MM.1S (cell line): ENCODE measurements at regions not wholly inside any gene's neighbourhood (a gene's known extent, or its start where the extent isn't known, plus 50 kb on each side); places are given as distances from the start of the nearest gene placed in this dataset.

ENCODE experiments used
- DNase-seq: peaks from one replicate; pipeline ENCODE4 v3.0.0-alpha.2; 2015
- H2AFZ ChIP-seq: fragments of 300-600 bp; sonication (generic); 2 replicates; pipeline ENCODE4 v1.6.0; 2016; ENCODE audit warnings: antibody characterized with exemption, low read length
- H3F3A ChIP-seq: fragments of 300-600 bp; sonication (generic); 2 replicates; pipeline ENCODE4 v1.6.1; 2016; ENCODE audit warnings: mild to moderate bottlenecking, antibody characterized with exemption, low read length, moderate library complexity, mixed read lengths; ENCODE audit not compliant: insufficient read depth
- H3K27ac ChIP-seq: fragments of 300-600 bp; sonication (generic); 2 replicates; pipeline ENCODE4 v1.5.1; 2016; ENCODE audit warnings: mild to moderate bottlenecking, low read length
- H3K27me3 ChIP-seq: fragments of 300-600 bp; sonication (generic); replicated peaks from 2 replicates; pipeline ENCODE4 v1.6.0; 2016; ENCODE audit warnings: low read length; ENCODE audit not compliant: insufficient read depth
- H3K36me3 ChIP-seq: fragments of 300-600 bp; sonication (generic); replicated peaks from 2 replicates; pipeline ENCODE4 v1.6.1; 2016; ENCODE audit warnings: mild to moderate bottlenecking, low read length, mixed read lengths; ENCODE audit not compliant: insufficient read depth
- H3K4me1 ChIP-seq: fragments of 300-600 bp; sonication (generic); 2 replicates; pipeline ENCODE4 v1.6.1; 2016; ENCODE audit warnings: low read length, mixed read lengths
- H3K4me2 ChIP-seq: fragments of 300-600 bp; sonication (generic); 2 replicates; pipeline ENCODE4 v1.6.0; 2016; ENCODE audit warnings: low read depth, low read length
- H3K4me3 ChIP-seq: fragments of 300-600 bp; sonication (generic); 2 replicates; pipeline ENCODE4 v1.5.1; 2016; ENCODE audit warnings: low read length, mixed read lengths
- H3K79me2 ChIP-seq: fragments of 300-600 bp; sonication (generic); 2 replicates; pipeline ENCODE4 v1.6.1; 2016; ENCODE audit warnings: mixed run types, low read length, mixed read lengths
- H3K9ac ChIP-seq: fragments of 300-600 bp; sonication (generic); 2 replicates; pipeline ENCODE4 v1.6.1; 2016; ENCODE audit warnings: low read length, mixed read lengths
- H3K9me2 ChIP-seq: fragments of 300-600 bp; sonication (generic); replicated peaks from 2 replicates; pipeline ENCODE4 v1.6.1; 2016; ENCODE audit warnings: mild to moderate bottlenecking, low read length, mixed read lengths; ENCODE audit not compliant: insufficient read depth
- H3K9me3 ChIP-seq: fragments of 300-600 bp; sonication (generic); replicated peaks from 2 replicates; pipeline ENCODE4 v1.6.1; 2016; ENCODE audit warnings: mild to moderate bottlenecking, low read length, mixed read lengths; ENCODE audit not compliant: insufficient read depth
- H4K20me1 ChIP-seq: fragments of 300-600 bp; sonication (generic); 2 replicates; pipeline ENCODE4 v1.6.1; 2016; ENCODE audit warnings: mild to moderate bottlenecking, low read length, moderate library complexity, mixed read lengths; ENCODE audit not compliant: insufficient read depth
- EZH2 ChIP-seq: fragments of 300-600 bp; sonication (generic); optimal IDR thresholded peaks from 2 replicates; pipeline ENCODE3; 2017; ENCODE audit warnings: low read depth, mild to moderate bottlenecking, antibody characterized with exemption, low read length, mixed read lengths
- EZH2phosphoT487 ChIP-seq: fragments of 300-600 bp; sonication (generic); IDR thresholded peaks from 2 replicates; pipeline ENCODE4 v1.6.1; 2018; ENCODE audit warnings: antibody characterized with exemption, low read length
- TF ChIP-seq, protein P1 (sequence below): fragments of 300-600 bp; sonication (generic); IDR thresholded peaks from 2 replicates; pipeline ENCODE4 v1.5.1; 2016; ENCODE audit warnings: antibody characterized with exemption, low read length, mixed read lengths

DNA sequence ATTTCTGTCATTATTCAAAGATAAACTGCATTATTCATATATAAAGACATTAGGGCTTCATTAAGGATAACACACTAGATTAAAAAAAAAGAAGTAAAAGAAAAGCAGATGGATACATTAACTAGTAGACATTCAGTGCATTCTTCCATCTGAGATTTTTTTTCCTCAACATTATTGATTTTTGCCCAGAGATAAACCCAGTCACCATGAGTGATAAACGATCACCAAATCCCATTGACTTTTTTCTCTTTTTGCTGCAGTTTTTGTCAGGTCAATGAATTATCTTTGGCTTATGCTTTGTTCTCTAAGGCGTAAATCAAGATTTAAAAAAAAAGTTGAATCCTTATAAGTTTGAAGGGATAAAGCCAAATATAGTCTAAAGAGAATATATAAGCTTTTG is 925.0 kb downstream of the GBE1 start:
- H3F3A ChIP-seq: no peaks in the 10 kb centered on the region
- no peak overlapping the region for H3K4me3 ChIP-seq
- H3K36me3 ChIP-seq: no peaks in the 10 kb centered on the region
- H3K4me1 ChIP-seq: no peaks in the 10 kb centered on the region
- no peaks in the 10 kb centered on the region for H3K79me2 ChIP-seq
- no peaks in the 10 kb centered on the region for H3K27me3 ChIP-seq
- H3K9ac ChIP-seq: no peak overlapping the region
- no peak overlapping the region for H3K27ac ChIP-seq
- no peaks in the 10 kb centered on the region for H3K9me2 ChIP-seq
- TF ChIP-seq EZH2 (no peak), EZH2phosphoT487 (no peak)
- TF ChIP-seq, protein P1, sequence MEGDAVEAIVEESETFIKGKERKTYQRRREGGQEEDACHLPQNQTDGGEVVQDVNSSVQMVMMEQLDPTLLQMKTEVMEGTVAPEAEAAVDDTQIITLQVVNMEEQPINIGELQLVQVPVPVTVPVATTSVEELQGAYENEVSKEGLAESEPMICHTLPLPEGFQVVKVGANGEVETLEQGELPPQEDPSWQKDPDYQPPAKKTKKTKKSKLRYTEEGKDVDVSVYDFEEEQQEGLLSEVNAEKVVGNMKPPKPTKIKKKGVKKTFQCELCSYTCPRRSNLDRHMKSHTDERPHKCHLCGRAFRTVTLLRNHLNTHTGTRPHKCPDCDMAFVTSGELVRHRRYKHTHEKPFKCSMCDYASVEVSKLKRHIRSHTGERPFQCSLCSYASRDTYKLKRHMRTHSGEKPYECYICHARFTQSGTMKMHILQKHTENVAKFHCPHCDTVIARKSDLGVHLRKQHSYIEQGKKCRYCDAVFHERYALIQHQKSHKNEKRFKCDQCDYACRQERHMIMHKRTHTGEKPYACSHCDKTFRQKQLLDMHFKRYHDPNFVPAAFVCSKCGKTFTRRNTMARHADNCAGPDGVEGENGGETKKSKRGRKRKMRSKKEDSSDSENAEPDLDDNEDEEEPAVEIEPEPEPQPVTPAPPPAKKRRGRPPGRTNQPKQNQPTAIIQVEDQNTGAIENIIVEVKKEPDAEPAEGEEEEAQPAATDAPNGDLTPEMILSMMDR: no peak
- H2AFZ ChIP-seq: no peak overlapping the region
- no peaks in the 10 kb centered on the region for H3K9me3 ChIP-seq
- no peak overlapping the region for H3K4me2 ChIP-seq
- DNase-seq: no peak
- no peaks in the 10 kb centered on the region for H4K20me1 ChIP-seq

DNA sequence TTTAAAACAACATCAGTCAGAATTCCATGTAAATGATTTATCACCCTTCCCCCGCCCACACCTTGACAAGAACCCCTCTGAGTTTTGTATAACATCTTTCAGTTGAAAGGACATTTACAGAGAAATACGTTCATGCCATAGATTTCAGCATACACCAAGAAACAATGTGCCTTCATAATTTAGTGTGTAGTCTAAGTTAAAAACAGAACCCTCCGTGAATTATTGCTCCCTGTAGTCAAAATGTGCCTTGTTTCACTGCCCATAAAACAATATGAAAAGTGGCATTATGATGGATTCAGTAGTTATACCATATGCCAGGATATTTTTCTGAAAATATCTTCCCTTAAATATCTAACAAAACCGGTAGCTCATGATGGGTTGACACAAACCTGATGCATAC is 953.9 kb downstream of the GBE1 start:
- Histone ChIP-seq H2AFZ (no peak overlapping the region), H3K27ac (no peak overlapping the region), H3K4me3 (no peak overlapping the region), H3K4me1 (no peaks in the 10 kb centered on the region), H3K9me2 (no peaks in the 10 kb centered on the region), H3F3A (no peaks in the 10 kb centered on the region), H3K4me2 (no peak overlapping the region), H3K27me3 (no peaks in the 10 kb centered on the region), H4K20me1 (no peaks in the 10 kb centered on the region), H3K36me3 (no peaks in the 10 kb centered on the region), H3K79me2 (no peaks in the 10 kb centered on the region), H3K9ac (no peak overlapping the region), H3K9me3 (no peaks in the 10 kb centered on the region)
- DNase-seq: no peak
- TF ChIP-seq, protein P1: no peak
- no peak for TF ChIP-seq EZH2phosphoT487
- no peak for TF ChIP-seq EZH2

DNA sequence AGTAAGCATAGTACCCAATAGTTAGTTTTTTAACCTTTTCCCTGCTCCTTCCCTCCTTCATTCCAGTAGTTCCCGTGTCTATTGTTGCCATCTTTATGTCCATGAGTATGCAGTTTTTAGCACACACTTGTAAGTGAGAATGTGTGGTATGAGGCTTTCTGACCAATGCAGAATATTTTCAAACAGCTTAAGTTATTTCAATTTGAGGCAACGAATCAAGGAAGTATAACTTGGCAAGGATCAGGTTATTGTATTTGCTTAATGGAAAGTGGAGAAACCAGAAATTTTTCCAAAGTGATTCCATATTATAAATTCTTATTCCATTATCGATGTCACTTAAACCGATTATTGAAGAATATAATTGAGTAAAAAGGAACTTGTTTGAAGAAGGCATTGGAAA is 954.8 kb downstream of the GBE1 start:
- no peaks in the 10 kb centered on the region for H3K4me1 ChIP-seq
- H3K36me3 ChIP-seq: no peaks in the 10 kb centered on the region
- no peak overlapping the region for H2AFZ ChIP-seq
- H3K27ac ChIP-seq: no peak overlapping the region
- DNase-seq: no peak
- H4K20me1 ChIP-seq: no peaks in the 10 kb centered on the region
- no peaks in the 10 kb centered on the region for H3K27me3 ChIP-seq
- TF ChIP-seq, protein P1: no peak
- TF ChIP-seq EZH2phosphoT487 (no peak), EZH2 (no peak)
- H3F3A ChIP-seq: no peaks in the 10 kb centered on the region
- no peak overlapping the region for H3K4me2 ChIP-seq
- H3K4me3 ChIP-seq: no peak overlapping the region
- H3K9me2 ChIP-seq: no peaks in the 10 kb centered on the region
- no peaks in the 10 kb centered on the region for H3K9me3 ChIP-seq
- H3K9ac ChIP-seq: no peak overlapping the region
- H3K79me2 ChIP-seq: no peaks in the 10 kb centered on the region

DNA sequence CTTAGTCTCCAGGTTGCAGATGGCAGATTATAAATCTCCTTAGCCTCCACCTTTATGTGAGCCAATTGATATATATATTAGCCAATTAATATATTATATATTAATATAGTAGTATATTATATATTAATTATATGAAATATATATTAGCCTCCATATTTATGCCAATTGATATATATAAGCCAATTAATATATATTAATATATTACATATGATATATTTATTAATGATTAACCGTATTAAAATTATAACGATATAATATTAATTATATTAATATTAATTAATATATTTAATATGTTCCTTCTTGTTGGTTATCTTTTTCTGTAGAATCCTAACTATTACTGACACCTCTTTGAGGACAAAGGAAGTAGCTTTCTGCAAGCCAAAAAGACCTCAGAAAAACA is 972.5 kb downstream of the GBE1 start:
- no peaks in the 10 kb centered on the region for H3K79me2 ChIP-seq
- H3F3A ChIP-seq: no peaks in the 10 kb centered on the region
- no peaks in the 10 kb centered on the region for H3K9me2 ChIP-seq
- no peak overlapping the region for H3K9ac ChIP-seq
- no peak for DNase-seq
- H4K20me1 ChIP-seq: no peaks in the 10 kb centered on the region
- TF ChIP-seq EZH2phosphoT487: no peak
- TF ChIP-seq, protein P1: no peak
- no peak for TF ChIP-seq EZH2
- no peak overlapping the region for H3K27ac ChIP-seq
- no peaks in the 10 kb centered on the region for H3K4me1 ChIP-seq
- H3K9me3 ChIP-seq: no peaks in the 10 kb centered on the region
- H2AFZ ChIP-seq: no peak overlapping the region
- H3K4me3 ChIP-seq: no peak overlapping the region
- H3K36me3 ChIP-seq: no peaks in the 10 kb centered on the region
- no peak overlapping the region for H3K4me2 ChIP-seq
- H3K27me3 ChIP-seq: no peaks in the 10 kb centered on the region
